Kidney glomerular epithelial cell (primary cell): ENCODE measurements at regions not wholly inside any gene's neighbourhood (a gene's known extent, or its start where the extent isn't known, plus 50 kb on each side); places are given as distances from the start of the nearest gene placed in this dataset.

Experiments
- DNase-seq: peaks from one replicate; lab custom pipeline; 2025; lab: John Stamatoyannopoulos, UW

DNA sequence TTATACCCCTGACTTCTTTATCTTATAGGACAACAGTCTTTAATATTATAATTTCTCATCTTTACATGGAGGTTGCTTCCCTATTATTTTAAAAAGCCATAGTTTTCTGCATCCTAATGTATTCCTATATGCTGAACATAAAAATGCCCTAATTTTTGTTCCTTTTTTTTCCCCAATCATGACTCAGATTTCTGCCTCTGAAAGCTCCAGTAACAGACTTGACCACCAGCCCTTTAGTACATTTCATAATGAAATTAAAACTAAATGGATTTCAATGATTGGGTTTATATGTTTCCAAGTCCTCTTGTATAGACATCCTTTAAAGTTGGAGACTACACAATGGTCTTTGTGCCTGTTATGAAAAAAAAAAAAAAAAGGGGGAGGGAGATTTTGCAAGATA, 712.5 kb downstream of the DIAPH3 start:
- no peak for DNase-seq

DNA sequence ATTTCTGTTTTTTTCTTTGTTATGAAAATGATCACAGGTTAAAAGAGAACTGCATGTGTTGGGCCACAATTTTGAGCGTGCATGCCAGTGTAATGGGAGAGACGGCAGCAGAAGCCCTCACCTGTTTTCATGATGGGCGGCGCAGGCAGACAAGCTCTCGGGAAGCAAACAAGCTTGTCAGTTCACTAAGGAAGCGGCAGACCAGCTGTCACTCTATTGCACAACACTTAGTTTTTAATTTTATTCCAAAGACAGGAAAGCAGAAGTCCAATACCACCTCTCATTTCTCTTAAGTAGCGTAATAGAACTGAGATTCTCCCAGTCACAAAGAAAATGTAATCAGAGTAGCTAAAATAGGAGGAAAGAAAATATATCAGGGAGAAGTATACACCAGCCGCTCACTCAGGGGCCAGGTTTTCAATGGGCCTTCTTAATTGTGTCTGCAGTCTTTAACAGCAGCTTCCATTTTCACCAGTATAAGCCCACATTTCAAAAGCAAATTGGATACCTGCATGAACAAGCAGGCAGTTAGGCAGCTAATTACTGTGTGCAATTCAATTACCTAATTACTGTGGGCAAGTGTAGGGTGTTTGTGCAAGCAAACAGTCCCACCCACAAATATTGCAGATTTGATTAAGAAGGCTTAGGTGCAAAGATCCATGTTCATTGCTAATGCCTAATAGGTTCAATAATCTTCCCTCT, 711.4 kb downstream of the DIAPH3 start:
- no peak for DNase-seq

DNA sequence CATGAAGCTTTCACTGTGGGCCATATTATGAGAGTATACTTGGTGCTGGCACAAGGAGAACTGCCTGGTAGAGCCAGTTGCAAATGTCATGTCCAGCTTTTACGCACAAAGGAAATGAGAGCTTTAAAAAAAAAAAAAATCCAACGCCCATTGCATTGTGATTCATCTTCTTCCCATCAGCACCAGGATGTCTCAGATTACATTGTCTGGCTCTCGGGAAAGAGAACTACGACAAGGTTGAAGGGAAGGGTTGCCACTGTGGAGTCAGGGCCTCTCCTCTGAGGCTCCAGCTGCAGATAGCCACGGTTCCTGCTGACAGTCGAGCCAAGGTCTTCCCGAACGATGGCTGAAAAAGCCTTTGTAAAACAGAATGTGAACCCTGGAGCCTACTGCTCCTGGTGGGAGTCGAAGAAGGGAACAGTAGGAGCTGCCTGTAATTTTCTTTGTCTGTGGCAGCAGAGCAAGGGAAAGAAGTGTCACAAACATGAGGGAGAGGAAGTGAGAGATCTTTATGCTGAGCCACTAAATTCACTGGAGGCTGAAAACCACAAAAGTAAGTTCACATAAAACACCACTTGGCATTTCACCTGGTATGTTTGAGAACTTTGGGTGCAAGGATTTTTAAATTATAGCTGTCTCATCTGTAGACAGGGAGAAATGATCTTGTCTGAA, 704.7 kb downstream of the DIAPH3 start:
- peak; percentile 46 for DNase-seq

DNA sequence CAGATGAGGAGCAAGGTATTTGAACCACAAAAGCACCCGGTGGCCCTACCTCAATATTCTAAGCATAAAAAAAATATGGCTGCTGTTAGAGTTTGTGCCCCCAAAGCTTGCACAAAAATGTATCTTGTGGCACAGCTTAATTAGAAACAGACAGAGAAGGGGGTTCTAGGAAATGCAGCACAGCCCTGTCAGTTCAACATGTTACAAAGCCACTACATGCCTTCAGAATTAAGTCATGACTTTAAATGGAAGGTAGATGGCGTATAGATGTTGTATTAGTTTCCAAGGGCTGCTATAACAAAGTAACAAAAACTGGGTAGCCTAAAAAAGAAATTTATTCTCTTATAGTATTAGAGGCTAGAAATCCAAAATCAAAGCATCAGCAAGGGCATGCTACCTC, 703.8 kb downstream of the DIAPH3 start:
- DNase-seq, result no peak

DNA sequence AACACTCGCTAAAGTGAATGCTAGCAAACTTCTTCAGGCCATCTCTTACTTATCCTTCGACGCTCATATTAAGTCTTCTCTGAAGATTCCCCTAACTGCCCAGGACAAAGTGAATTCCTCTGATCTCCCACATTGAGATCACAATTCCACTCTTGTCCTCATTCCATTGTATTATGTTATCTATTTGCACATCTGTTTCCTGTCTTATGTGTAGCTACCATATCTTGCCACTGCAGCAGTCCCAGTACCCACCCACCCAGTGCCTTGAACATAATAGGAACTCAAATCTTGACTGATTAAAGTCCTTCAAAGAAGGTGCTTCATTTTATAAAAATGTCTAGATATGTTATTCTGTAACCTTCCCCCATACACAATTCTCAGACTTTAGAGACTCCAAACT, 702.3 kb downstream of the DIAPH3 start:
- no peak for DNase-seq

DNA sequence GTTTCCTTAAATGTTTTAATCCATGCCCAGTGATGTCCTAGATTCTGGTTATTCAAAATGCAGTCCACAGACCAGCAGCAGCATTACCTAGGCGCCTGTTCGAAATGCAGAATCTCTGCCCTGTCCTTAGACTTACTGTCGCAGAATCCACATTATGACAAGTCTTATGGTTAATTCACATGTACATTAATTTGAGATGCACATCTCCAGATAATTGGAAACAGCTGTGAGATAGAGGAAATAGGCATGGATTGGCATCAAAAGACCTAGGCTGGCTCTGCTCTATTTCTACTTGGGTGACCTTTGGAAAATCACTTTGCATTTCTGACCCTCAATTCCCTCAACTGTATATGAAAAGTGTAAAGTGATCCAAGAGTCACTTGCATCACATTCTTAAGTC, 700.7 kb downstream of the DIAPH3 start:
- no peak for DNase-seq

DNA sequence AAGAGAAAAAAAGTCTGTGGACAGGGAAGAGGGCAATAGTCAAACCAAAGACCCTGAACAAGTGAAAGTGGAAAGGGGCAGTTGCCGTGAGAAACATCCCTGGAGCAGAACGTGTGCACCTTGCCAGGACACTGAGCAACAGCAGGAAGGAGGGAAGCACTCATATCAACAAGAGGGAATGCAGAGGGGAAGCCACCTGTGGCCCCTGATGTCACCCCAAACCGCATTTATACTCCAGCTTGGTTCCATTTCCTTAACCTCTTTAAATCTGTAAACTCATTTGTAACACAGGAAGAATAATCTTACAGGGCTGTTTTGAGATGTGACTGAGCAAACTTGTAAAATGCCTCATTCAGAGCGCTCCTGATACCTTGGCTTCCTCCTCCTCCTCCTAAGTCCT, 698.8 kb downstream of the DIAPH3 start:
- no peak for DNase-seq

DNA sequence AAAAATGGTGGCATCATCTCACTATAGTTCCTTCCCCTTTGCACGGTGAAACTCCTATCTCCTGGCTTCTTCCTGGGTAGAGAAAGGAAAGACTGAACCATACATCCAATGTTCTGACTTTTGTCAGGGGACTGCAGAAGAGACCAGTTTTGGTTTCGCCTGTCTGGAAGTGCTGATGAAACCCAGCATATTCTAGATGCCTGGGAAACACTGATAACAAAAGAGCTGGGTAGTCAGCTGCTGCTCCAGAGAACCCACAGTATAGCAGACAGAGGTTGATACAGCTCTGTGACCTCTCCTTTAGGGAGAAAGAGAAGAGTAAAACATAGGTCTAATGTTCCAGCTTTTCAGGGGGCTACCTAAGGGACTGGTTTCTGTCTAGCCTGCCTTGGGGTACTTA, 695.3 kb downstream of the DIAPH3 start:
- no peak for DNase-seq

DNA sequence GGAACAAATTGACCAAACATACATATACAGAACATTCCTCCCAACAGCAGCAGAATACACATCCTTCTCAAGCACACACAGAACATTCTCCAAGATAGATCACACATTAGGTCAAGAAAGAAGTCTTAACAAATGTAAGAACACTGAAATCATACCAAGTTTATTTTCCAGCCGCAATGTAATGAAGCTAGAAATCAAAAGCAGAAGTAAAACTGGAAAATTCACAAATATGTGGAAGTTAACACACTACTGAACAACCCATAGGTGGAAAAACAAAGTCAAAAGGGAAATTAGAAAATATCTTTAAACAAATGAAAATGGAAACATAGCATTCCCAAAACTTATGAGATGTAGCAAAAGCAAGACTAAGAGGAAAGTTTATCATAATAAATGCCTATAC, 692.6 kb downstream of the DIAPH3 start:
- no peak for DNase-seq

DNA sequence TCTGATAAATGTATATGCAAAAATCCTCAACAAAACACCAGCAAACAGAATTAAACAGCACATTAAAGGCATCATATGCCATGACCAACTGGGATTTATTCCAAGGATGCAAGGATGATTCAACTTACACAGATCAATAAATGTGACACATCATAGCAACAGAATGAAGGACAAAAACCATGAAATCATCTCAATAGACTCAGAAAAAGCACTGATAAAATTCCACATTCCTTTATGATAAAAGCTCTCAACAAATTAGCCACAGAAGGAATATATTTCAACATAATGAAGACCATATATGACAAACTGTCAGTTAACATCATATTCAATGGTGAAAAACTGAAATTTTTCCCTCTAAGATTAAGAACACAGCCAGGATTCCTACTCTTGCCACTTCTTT, 691.6 kb downstream of the DIAPH3 start:
- no peak for DNase-seq

DNA sequence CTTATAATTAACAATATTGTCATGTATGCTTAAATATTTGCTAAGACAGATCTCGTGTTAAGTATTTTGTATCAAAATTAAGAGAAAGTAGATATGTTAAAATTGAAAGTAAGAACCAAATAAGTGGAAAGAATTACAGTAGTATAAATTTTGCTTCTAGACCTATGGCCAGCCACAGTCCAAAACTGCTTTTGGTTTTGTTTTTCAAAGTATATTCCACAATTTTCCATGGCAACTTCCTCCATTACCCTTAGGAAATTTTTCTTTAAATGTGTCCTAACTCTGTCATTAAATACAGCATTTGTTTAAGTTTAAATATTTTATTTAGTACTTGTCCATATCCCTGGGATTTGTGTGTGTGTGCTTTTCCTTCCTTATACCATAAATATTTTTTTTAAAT, 689.0 kb downstream of the DIAPH3 start:
- DNase-seq, result no peak

DNA sequence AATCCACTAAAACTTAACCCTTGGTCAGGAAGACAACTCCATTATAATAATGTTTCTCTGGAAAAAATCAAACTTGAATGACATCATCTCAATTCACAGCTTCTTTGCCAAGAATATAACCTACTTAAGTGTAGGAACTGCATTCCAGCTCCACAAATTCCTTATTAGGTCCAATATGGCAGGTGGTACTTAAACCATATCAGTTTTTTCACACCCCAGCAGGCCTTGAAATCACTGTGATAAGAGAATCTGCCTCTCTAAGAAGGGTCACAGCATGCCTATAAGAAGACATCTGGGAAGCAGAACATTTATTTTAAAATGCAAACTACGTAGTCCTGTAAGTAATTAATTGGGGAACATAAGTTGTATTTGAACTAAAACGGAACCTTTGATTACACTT, 687.8 kb downstream of the DIAPH3 start:
- no peak for DNase-seq

DNA sequence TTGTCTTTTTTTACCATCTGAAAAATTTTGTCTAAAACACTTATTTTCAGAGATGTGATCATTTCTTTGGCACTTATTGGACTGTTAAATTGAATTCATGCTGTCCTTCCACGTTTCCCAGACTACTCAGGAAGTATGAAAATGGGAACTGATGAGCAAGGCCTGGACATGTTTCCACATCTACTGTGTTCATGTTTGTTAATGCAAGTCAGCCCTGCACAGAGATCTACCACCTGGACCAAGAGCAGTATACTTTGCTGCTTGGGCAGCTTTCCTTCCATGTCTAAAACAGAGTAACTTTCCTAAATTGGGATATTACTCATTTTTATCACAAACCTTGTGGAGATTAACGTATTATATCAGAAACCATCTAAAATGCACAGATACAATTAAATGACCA, 687.4 kb downstream of the DIAPH3 start:
- no peak for DNase-seq

DNA sequence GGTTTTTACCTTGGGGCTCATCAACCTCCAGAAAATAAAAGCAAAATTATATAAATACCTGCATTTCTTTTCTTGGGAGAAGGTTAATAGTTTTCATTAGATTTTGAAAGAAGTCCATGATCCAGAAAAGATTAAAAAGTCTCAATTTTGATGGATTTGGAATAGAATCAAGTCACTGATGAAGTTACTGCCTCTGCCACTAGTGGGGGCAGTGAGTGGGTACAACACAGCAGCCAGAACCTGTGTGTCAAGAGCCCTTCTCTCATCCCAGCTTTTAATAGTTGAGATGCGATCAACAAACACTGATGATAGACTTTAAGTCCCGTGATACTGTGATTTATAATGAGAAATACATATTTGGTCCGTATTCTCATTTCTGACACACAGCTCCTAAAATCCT, 686.7 kb downstream of the DIAPH3 start:
- DNase-seq, result no peak

DNA sequence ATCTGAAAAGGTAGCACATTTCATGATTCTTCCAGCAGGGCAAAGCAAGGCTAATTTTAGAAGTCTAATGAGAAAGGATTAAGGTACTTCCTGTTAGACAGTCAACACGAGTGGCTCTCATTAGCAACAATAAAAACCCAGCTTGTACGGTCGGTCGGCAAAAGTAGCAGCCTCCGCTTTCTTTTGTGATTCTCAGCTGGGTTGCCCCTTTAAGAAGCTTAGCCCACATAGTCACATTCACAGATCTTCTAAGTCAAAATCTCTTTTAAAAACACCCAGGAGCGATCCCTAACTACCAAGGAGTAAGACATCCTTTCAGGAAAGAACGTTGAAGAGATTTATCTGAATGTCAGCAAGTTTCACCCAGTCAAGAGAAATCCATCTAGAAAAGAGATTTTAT, 684.8 kb downstream of the DIAPH3 start:
- no peak for DNase-seq

DNA sequence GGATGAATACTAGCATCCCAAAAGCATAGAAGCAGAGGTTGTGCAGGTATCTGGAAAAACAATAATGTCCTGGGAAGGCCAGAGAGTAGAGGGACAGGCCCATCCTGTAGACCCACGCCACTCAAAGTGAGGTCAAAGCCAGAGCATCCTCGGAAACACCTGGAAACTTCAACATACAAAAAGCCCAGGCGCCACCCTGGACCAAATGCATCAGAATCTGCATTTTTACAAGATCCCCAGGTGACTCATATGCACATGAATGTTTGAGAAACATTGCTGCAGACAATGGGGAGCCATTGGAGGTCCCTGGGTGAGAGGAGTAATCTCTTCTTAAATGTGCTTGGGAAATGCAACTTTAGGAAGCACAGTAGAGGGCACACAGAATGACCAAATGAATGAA, 684.1 kb downstream of the DIAPH3 start:
- no peak for DNase-seq

DNA sequence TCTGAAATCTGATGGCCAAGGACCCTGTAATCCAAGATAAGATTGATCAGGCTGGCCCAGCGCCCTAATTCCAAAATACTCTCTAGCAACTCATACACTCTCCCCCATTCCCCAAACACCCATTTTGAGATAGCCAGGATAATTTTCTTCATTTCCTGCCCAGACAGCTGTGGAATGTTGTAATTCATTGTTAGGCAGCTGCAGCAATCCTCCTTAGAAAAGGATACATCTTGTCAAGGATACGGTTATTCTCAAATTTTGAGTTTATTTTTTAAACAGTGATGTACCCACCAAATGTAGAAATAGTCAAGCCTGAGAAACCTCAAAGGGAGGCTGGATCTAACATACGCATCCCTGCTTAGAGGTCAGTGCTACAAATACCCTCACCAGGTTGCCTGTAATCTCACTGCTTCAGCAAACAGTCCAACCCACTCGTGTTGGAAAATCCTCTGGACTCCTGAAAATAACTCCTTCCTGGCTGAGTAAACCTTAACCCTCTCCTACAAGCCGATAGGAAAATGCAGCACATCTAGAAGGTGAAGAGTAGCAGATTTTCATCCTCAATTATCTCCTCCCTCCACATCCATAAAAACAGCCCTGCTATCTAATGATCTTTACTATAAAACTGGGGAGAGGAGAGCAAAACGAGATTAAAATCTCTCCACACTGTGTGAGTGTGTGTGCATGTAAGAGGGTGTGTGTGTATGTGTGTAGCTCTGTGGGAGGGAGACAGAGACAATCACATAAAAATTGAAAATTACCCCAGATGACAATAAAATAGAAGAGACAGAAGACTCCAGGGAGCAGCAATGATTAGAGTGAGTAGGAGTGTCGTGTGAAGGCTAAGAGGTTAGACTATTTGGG, 683.1 kb downstream of the DIAPH3 start:
- no peak for DNase-seq

DNA sequence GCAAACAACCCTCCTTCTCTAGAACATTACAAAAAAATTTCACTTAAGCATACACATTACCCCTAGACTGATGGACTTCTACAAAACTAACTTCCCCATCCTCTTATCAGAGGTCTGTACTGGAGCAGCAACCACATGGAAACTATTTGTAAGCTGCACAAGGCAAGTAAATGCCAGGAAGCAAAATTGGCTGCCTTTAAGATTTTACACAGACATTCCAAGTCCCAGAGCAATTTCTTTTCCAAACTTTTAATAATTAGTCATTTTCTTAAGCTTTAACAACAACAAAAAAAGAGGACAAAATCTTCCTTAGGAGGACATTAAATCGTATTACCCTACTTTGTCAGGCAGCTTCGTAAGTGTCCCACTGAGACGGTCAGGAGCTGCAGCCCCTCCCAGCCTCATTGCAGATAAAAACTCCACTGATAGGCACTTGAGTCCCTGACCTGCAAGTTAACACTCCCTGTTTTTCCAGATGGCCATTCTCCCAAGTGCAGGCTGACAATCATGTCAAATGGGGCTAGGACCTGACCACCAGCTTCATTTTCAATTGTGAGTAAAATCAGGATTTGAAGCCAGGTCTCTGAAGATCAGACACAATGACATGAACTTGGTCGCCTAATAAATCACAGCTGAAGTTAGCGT, 680.1 kb downstream of the DIAPH3 start:
- no peak for DNase-seq

DNA sequence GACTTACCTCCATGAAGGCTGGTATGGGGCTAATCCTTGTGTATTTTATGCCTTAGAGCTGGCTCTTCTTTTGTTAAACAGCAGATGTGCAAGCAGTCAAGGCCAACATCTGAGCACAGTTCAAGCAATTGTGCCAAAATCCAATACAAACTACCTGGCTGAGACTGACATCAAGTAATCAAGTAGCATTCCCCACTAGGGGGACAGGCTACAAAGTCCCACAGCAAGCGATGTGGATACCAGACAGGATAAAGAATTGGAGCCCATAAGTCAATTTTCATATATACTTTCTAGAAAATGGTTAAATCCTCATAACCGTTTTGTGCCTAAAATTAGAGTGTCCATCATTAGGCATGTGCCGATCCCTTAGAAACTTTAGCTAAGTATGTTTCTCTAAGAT, 675.8 kb downstream of the DIAPH3 start:
- no peak for DNase-seq

DNA sequence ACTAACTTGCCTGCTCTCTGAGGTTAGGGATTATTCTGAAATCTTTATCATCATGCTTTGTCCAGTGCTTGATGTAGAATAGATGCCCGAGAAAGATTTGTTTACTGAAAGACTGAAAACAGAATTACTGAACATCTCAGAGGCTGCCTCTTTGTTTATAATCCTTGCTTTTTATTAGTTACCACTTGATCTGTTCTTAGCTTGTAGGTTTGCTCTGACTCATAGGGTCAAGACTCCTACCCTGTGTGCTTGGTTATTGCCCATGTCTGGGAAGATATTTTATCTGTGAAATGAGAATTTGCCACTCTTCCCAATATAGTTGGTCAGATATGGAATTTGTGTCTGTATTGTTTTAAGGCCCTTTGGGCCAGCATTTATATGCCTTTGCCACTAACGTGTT, 675.3 kb downstream of the DIAPH3 start:
- DNase-seq, result no peak

DNA sequence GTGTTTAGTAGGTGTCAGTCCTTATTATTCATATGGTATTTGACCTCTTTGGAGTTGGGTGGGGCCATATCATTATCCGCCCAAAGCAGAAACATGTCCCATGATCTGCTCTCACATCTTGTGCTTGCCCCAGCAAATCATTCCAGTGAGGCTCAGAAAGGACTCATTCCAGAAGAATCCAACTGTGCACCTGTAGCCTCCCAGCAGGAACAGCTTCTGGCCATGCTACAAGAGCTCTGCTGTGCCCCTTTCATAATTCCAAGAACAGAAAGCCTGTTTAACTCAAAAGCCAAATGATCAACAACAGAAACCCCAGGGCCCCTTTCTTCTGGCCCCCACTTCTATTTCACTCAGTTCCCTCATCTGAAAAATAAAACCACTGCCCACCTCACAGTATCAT, 673.1 kb downstream of the DIAPH3 start:
- DNase-seq, result no peak

DNA sequence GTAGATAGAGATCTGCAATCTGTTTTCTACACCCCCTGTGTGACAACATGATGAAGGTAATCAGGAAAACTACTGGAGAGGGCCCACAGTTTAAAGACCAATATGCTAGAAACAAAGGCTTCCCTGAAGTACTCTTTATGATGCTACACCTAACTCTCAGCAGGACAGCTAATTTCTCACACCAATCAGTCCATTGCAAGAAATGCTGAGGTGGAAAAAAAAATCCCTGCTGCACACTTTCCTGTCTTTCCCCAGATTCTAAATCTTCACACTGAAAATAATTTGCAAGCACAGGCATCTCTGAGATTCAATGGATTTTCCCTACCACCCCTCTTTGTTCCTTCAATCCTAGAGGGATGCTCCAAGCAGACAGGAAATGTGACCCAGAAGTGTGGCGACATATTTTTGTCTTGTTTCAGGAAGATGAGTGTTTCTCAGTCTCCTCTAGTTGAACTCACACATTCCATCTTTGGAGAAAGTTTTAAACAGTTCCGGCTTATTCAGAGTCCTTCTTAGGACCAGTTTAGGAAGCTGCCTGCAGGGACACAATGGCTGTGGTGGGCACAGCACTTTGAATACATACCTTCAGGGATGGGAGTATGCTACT, 671.6 kb downstream of the DIAPH3 start:
- no peak for DNase-seq
